LNCAP (cell line): ENCODE measurements at regions not wholly inside any gene's neighbourhood (a gene's known extent, or its start where the extent isn't known, plus 50 kb on each side); places are given as distances from the start of the nearest gene placed in this dataset.

Experiments used
- CTCF ChIP-seq: fragments of 450-650 bp; IDR thresholded peaks from 2 replicates; pipeline ENCODE4 v1.5.1; 2017; ENCODE audit warnings: mild to moderate bottlenecking

GRCh38 chr10:2950546-2950945 is 116.8 kb upstream of the PFKP start:
- TF ChIP-seq CTCF, result no peak

GRCh38 chr10:2949948-2950354 is 117.4 kb upstream of the PFKP start:
- TF ChIP-seq CTCF, result no peak

GRCh38 chr10:2949221-2949947 is 118.0 kb upstream of the PFKP start:
- no peak for TF ChIP-seq CTCF

GRCh38 chr10:2948127-2948854 is 119.1 kb upstream of the PFKP start:
- no peak for TF ChIP-seq CTCF

GRCh38 chr10:2944788-2945187 is 122.6 kb upstream of the PFKP start:
- no peak for TF ChIP-seq CTCF

GRCh38 chr10:2943932-2944614 is 123.3 kb upstream of the PFKP start:
- TF ChIP-seq CTCF, result no peak

GRCh38 chr10:2942938-2943337 is 124.4 kb upstream of the PFKP start:
- TF ChIP-seq CTCF, result no peak
